ENCODE measurements at regions not wholly inside any gene's neighbourhood (a gene's known extent, or its start where the extent isn't known, plus 50 kb on each side); places are given as distances from the start of the nearest gene placed in this dataset.
"Not testable (repeated sequence)": the region's sequence is repeated elsewhere in the genome, so short reads cannot be mapped to it uniquely, and the experiment has no call there.

GRCh38 chr6:43884652-43885022 lies 114.6 kb downstream of the VEGFA start:
- Histone ChIP-seq H4K20me1 (ENCODE audit: insufficient read depth, low read length) (no peaks in the 10 kb centered on the region), H3K9me3 (replicated peaks in 1 of 2; ENCODE audit: control insufficient read depth in 1 of 2, insufficient read depth in 1 of 2, low read length in 2 of 2) (no peaks in the 10 kb centered on the region), H3K4me1 (ENCODE audit: control insufficient read depth in 1 of 2, insufficient read depth in 2 of 2, low read length in 2 of 2) (peaks cover 23 to 31% of the 10 kb centered on the region in 2 donors), H3K9ac (ENCODE audit: insufficient read depth, low read length, poor library complexity, severe bottlenecking) (peak overlapping the region; percentile 53), H3K36me3 (replicated peaks in 1 of 2; ENCODE audit: control insufficient read depth in 1 of 2, insufficient read depth in 2 of 2, low read length in 2 of 2) (no peaks in the 10 kb centered on the region), H3K79me2 (ENCODE audit: insufficient read depth, low read length) (no peaks in the 10 kb centered on the region), H2AFZ (ENCODE audit: insufficient read depth, low read depth, low read length, poor library complexity, severe bottlenecking) (peak overlapping the region; percentile 57), H3K4me2 (replicated peaks; ENCODE audit: extremely low read depth, low read length, poor library complexity, severe bottlenecking) (peak overlapping the region; percentile 56), H3K27me3 (ENCODE audit: control insufficient read depth in 2 of 2, insufficient read depth in 2 of 2, low read length in 2 of 2) (no peaks in the 10 kb centered on the region), H3K4me3 (replicated peaks in 1 of 3; ENCODE audit: low read depth in 2 of 3, low read length in 3 of 3) (peak overlapping the region in 1 of 3 experiments; percentile 45), H3K27ac (ENCODE audit: low read depth in 1 of 2, low read length in 2 of 2) (peak overlapping the region; percentile 67 to 72)
- DNase-seq = peak; percentile 21 to 36 (median 25)
- intact Hi-C loops (cut with micrococcal nuclease) = no loop called here
- no peaks in the 10 kb centered on the region for H3K36me3 Mint-ChIP-seq
- WGBS (ENCODE audit: insufficient coverage) = 90% methylated on average over 2 of the region's 5 CpGs
- H3K4me1 Mint-ChIP-seq = peaks cover 32% of the 10 kb centered on the region
- peaks cover 0 to 8% (median 6%) of the 10 kb centered on the region in 3 donors for H3K27me3 Mint-ChIP-seq (ENCODE audit: low read depth in 3 of 3)
- H3K9me3 Mint-ChIP-seq = peaks cover 0 to 2% (median 0%) of the 10 kb centered on the region in 7 donors
- peak overlapping the region; percentile 30 to 93 (median 87) for H3K27ac Mint-ChIP-seq
- TF ChIP-seq CTCF (IDR thresholded peaks at IDR 0.05) = no peak
- H3K4me3 Mint-ChIP-seq = peak overlapping the region in 1 of 2 donors; percentile 75

GRCh38 chr6:43883847-43884651 lies 114.0 kb downstream of the VEGFA start:
- H3K9ac ChIP-seq (ENCODE audit: insufficient read depth, low read length, poor library complexity, severe bottlenecking) = peak overlapping the region; percentile 53
- WGBS (ENCODE audit: insufficient coverage) = 46% methylated on average over 4 of the region's 7 CpGs
- peaks cover 0 to 2% (median 0%) of the 10 kb centered on the region in 7 donors for H3K9me3 Mint-ChIP-seq
- TF ChIP-seq CTCF (IDR thresholded peaks at IDR 0.05) = no peak
- no peaks in the 10 kb centered on the region for H3K79me2 ChIP-seq (ENCODE audit: insufficient read depth, low read length)
- peak overlapping the region in 1 of 3 experiments; percentile 45 for H3K4me3 ChIP-seq (replicated peaks in 1 of 3; ENCODE audit: low read depth in 2 of 3, low read length in 3 of 3)
- no peaks in the 10 kb centered on the region for H3K9me3 ChIP-seq (replicated peaks in 1 of 2; ENCODE audit: control insufficient read depth in 1 of 2, insufficient read depth in 1 of 2, low read length in 2 of 2)
- no peaks in the 10 kb centered on the region for H4K20me1 ChIP-seq (ENCODE audit: insufficient read depth, low read length)
- H3K4me1 Mint-ChIP-seq = peaks cover 32% of the 10 kb centered on the region
- H3K27me3 ChIP-seq (ENCODE audit: control insufficient read depth in 2 of 2, insufficient read depth in 2 of 2, low read length in 2 of 2) = no peaks in the 10 kb centered on the region
- peak overlapping the region; percentile 62 to 93 (median 87) for H3K27ac Mint-ChIP-seq
- H3K27me3 Mint-ChIP-seq (ENCODE audit: low read depth in 3 of 3) = peaks cover 0 to 6% (median 6%) of the 10 kb centered on the region in 3 donors
- H3K4me3 Mint-ChIP-seq = peak overlapping the region in 1 of 2 donors; percentile 75
- H3K27ac ChIP-seq (ENCODE audit: low read depth in 1 of 2, low read length in 2 of 2) = peak overlapping the region; percentile 67 to 72
- no peaks in the 10 kb centered on the region for H3K36me3 ChIP-seq (replicated peaks in 1 of 2; ENCODE audit: control insufficient read depth in 1 of 2, insufficient read depth in 2 of 2, low read length in 2 of 2)
- H3K36me3 Mint-ChIP-seq = no peaks in the 10 kb centered on the region
- H2AFZ ChIP-seq (ENCODE audit: insufficient read depth, low read depth, low read length, poor library complexity, severe bottlenecking) = peak overlapping the region; percentile 57
- peaks cover 23 to 31% of the 10 kb centered on the region in 2 donors for H3K4me1 ChIP-seq (ENCODE audit: control insufficient read depth in 1 of 2, insufficient read depth in 2 of 2, low read length in 2 of 2)
- peak overlapping the region; percentile 56 for H3K4me2 ChIP-seq (replicated peaks; ENCODE audit: extremely low read depth, low read length, poor library complexity, severe bottlenecking)
- intact Hi-C loops (cut with micrococcal nuclease) = no loop called here
- DNase-seq = peak; percentile 56 to 73 (median 64)

GRCh38 chr6:43882690-43883448 lies 112.9 kb downstream of the VEGFA start:
- H3K4me2 ChIP-seq (replicated peaks; ENCODE audit: extremely low read depth, low read length, poor library complexity, severe bottlenecking); H2AFZ ChIP-seq (ENCODE audit: insufficient read depth, low read depth, low read length, poor library complexity, severe bottlenecking); DNase-seq; H3K27me3 Mint-ChIP-seq (ENCODE audit: low read depth in 3 of 3); H3K36me3 Mint-ChIP-seq; intact Hi-C loops (cut with micrococcal nuclease); H3K27me3 ChIP-seq (ENCODE audit: control insufficient read depth in 2 of 2, insufficient read depth in 2 of 2, low read length in 2 of 2); H3K79me2 ChIP-seq (ENCODE audit: insufficient read depth, low read length); H4K20me1 ChIP-seq (ENCODE audit: insufficient read depth, low read length); H3K4me3 ChIP-seq (replicated peaks in 1 of 3; ENCODE audit: low read depth in 2 of 3, low read length in 3 of 3); H3K9me3 Mint-ChIP-seq; H3K9me3 ChIP-seq (replicated peaks in 1 of 2; ENCODE audit: control insufficient read depth in 1 of 2, insufficient read depth in 1 of 2, low read length in 2 of 2); H3K9ac ChIP-seq (ENCODE audit: insufficient read depth, low read length, poor library complexity, severe bottlenecking); H3K27ac ChIP-seq (ENCODE audit: low read depth in 1 of 2, low read length in 2 of 2); H3K4me3 Mint-ChIP-seq; H3K36me3 ChIP-seq (replicated peaks in 1 of 2; ENCODE audit: control insufficient read depth in 1 of 2, insufficient read depth in 2 of 2, low read length in 2 of 2): not testable (repeated sequence)
- peaks cover 32% of the 10 kb centered on the region for H3K4me1 Mint-ChIP-seq
- WGBS (ENCODE audit: insufficient coverage) = 100% methylated on average over 3 of the region's 9 CpGs
- H3K27ac Mint-ChIP-seq = peak overlapping the region in 1 of 7 donors; percentile 71
- peaks cover 23 to 31% of the 10 kb centered on the region in 2 donors for H3K4me1 ChIP-seq (ENCODE audit: control insufficient read depth in 1 of 2, insufficient read depth in 2 of 2, low read length in 2 of 2)

Measured in CD14-positive monocyte (primary cell).